ENCODE measurements at regions not wholly inside any gene's neighbourhood (a gene's known extent, or its start where the extent isn't known, plus 50 kb on each side); places are given as distances from the start of the nearest gene placed in this dataset.
"Not testable (repeated sequence)": the region's sequence is repeated elsewhere in the genome, so short reads cannot be mapped to it uniquely, and the experiment has no call there.

DNA sequence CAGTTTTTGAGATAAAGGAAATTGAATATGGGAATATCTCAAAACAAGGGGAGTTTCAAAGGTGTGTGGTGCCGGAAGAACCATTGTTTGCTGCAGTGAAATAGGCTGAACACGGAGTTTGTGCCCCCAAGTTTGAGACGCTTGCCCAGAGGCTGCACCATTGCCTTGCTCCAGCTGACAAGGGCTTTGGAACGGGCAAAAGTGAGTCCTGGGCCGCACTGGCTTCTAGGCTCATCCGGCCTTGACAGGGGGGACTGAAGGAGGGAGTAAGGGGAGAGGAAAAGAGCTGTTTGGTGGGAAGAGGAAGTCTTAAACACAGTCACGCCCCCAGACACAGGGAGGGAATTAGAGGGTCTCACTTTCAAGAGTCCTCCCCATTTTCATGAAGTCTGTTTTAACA is 269.9 kb downstream of the FAM43A start:
- no peak overlapping the region for H3K27ac ChIP-seq (ENCODE audit: low read depth, low read length)
- no peaks in the 10 kb centered on the region for H3K27me3 ChIP-seq (ENCODE audit: control insufficient read depth in 1 of 2, insufficient read depth in 2 of 2, low read length in 2 of 2)
- H3K9me3 ChIP-seq (ENCODE audit: control insufficient read depth in 1 of 2, low read length in 2 of 2): no peaks in the 10 kb centered on the region
- H3K36me3 ChIP-seq (ENCODE audit: control insufficient read depth in 1 of 2, insufficient read depth in 2 of 2, low read length in 2 of 2): no peaks in the 10 kb centered on the region
- H3K9ac ChIP-seq (ENCODE audit: low read depth in 1 of 2, low read length in 2 of 2): no peak overlapping the region
- peaks cover 6 to 9% of the 10 kb centered on the region in 2 donors for H3K4me1 ChIP-seq (ENCODE audit: control insufficient read depth in 1 of 2, insufficient read depth in 2 of 2, low read length in 2 of 2)
- H3K4me3 ChIP-seq (ENCODE audit: low read depth in 1 of 2, low read length in 2 of 2): no peak overlapping the region

- Histone ChIP-seq H3K4me1 (ENCODE audit: control insufficient read depth in 1 of 2, insufficient read depth in 2 of 2, low read length in 2 of 2) (peaks cover 6 to 9% of the 10 kb centered on the region in 2 donors), H3K27me3 (ENCODE audit: control insufficient read depth in 1 of 2, insufficient read depth in 2 of 2, low read length in 2 of 2) (no peaks in the 10 kb centered on the region), H3K4me3 (ENCODE audit: low read depth in 1 of 2, low read length in 2 of 2) (no peak overlapping the region), H3K9ac (ENCODE audit: low read depth in 1 of 2, low read length in 2 of 2) (no peak overlapping the region), H3K36me3 (ENCODE audit: control insufficient read depth in 1 of 2, insufficient read depth in 2 of 2, low read length in 2 of 2) (no peaks in the 10 kb centered on the region), H3K27ac (ENCODE audit: low read depth, low read length) (no peak overlapping the region), H3K9me3 (ENCODE audit: control insufficient read depth in 1 of 2, low read length in 2 of 2) (no peaks in the 10 kb centered on the region)
Observed at GRCh38 chr3:194955979-194956696, 270.5 kb downstream of the FAM43A start.

- Histone ChIP-seq H3K36me3 (ENCODE audit: control insufficient read depth in 1 of 2, insufficient read depth in 2 of 2, low read length in 2 of 2) (no peaks in the 10 kb centered on the region), H3K9me3 (ENCODE audit: control insufficient read depth in 1 of 2, low read length in 2 of 2) (no peaks in the 10 kb centered on the region), H3K4me1 (ENCODE audit: control insufficient read depth in 1 of 2, insufficient read depth in 2 of 2, low read length in 2 of 2) (peaks cover 6 to 9% of the 10 kb centered on the region in 2 donors), H3K4me3 (ENCODE audit: low read depth in 1 of 2, low read length in 2 of 2) (no peak overlapping the region), H3K27ac (ENCODE audit: low read depth, low read length) (no peak overlapping the region), H3K9ac (ENCODE audit: low read depth in 1 of 2, low read length in 2 of 2) (no peak overlapping the region), H3K27me3 (ENCODE audit: control insufficient read depth in 1 of 2, insufficient read depth in 2 of 2, low read length in 2 of 2) (no peaks in the 10 kb centered on the region)
Observed at GRCh38 chr3:194956697-194957396, 271.2 kb downstream of the FAM43A start.

DNA sequence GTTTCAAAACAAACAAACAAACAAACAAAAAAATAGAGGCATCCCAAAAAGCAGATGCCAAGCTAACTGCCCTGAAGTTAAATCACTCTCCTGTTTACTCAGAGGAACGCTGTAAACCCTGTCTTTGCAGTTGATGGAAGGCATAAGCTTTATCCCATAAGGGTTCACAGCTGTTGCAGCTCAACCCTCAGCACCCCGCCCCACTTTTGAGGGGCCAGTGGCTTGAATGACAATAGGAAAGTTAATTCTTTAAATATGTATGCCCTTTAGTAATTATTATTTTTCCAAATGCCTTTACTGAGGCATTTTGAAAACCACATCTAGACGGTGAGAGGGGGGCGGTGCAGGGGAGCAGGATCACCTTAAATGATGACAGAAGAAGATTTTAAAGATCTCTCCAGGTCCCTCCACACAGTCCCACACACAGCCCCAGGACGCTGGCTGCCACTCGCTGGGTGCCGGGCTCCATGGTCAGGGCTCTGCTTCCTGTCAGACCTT is 272.1 kb downstream of the FAM43A start:
- H3K27ac ChIP-seq (ENCODE audit: low read depth, low read length): no peak overlapping the region
- H3K9me3 ChIP-seq (ENCODE audit: control insufficient read depth in 1 of 2, low read length in 2 of 2): no peaks in the 10 kb centered on the region

DNA sequence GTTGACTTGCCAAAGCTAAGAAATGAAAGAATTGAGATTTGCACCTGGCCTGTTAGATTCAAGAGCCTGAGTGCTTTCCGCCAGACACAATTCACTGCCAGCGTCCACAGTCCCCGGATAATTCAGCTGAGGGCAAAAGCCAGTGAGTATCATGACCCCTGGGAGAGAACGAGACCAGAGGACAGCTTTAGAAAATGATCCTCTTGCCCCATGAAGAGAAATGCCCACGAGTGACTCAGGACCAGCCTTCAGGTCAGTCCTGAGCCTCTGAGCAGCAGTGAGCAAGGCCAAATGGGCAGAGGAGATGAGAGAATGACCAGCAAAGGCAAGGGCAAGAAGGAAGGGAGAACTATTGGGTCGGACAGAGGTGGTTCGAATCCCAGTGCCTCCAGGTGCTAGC is 273.5 kb downstream of the FAM43A start:
- no peaks in the 10 kb centered on the region for H3K4me1 ChIP-seq (ENCODE audit: control insufficient read depth in 1 of 2, insufficient read depth in 2 of 2, low read length in 2 of 2)
- no peak overlapping the region for H3K9ac ChIP-seq (ENCODE audit: low read depth in 1 of 2, low read length in 2 of 2)
- no peaks in the 10 kb centered on the region for H3K36me3 ChIP-seq (ENCODE audit: control insufficient read depth in 1 of 2, insufficient read depth in 2 of 2, low read length in 2 of 2)
- no peaks in the 10 kb centered on the region for H3K9me3 ChIP-seq (ENCODE audit: control insufficient read depth in 1 of 2, low read length in 2 of 2)
- H3K4me3 ChIP-seq (ENCODE audit: low read depth in 1 of 2, low read length in 2 of 2): no peak overlapping the region
- H3K27me3 ChIP-seq (ENCODE audit: control insufficient read depth in 1 of 2, insufficient read depth in 2 of 2, low read length in 2 of 2): no peaks in the 10 kb centered on the region
- H3K27ac ChIP-seq (ENCODE audit: low read depth, low read length): no peak overlapping the region

More for the DNA sequence above, 272.1 kb downstream of the FAM43A start:
- Histone ChIP-seq H3K27me3 (ENCODE audit: control insufficient read depth in 1 of 2, insufficient read depth in 2 of 2, low read length in 2 of 2) (no peaks in the 10 kb centered on the region), H3K4me1 (ENCODE audit: control insufficient read depth in 1 of 2, insufficient read depth in 2 of 2, low read length in 2 of 2) (peaks cover under 1 to 2% of the 10 kb centered on the region in 2 donors), H3K36me3 (ENCODE audit: control insufficient read depth in 1 of 2, insufficient read depth in 2 of 2, low read length in 2 of 2) (no peaks in the 10 kb centered on the region), H3K4me3 (ENCODE audit: low read depth in 1 of 2, low read length in 2 of 2) (no peak overlapping the region), H3K9ac (ENCODE audit: low read depth in 1 of 2, low read length in 2 of 2) (no peak overlapping the region)

- H3K36me3 ChIP-seq (ENCODE audit: control insufficient read depth in 1 of 2, insufficient read depth in 2 of 2, low read length in 2 of 2); H3K27ac ChIP-seq (ENCODE audit: low read depth, low read length); H3K9me3 ChIP-seq (ENCODE audit: control insufficient read depth in 1 of 2, low read length in 2 of 2); H3K27me3 ChIP-seq (ENCODE audit: control insufficient read depth in 1 of 2, insufficient read depth in 2 of 2, low read length in 2 of 2); H3K9ac ChIP-seq (ENCODE audit: low read depth in 1 of 2, low read length in 2 of 2); H3K4me3 ChIP-seq (ENCODE audit: low read depth in 1 of 2, low read length in 2 of 2); H3K4me1 ChIP-seq (ENCODE audit: control insufficient read depth in 1 of 2, insufficient read depth in 2 of 2, low read length in 2 of 2): not testable (repeated sequence)
Observed at GRCh38 chr3:194959666-194960065, 274.0 kb downstream of the FAM43A start.

GRCh38 chr3:194960446-194961032 is 274.9 kb downstream of the FAM43A start:
- Histone ChIP-seq H3K27ac (ENCODE audit: low read depth, low read length) (no peak overlapping the region), H3K36me3 (ENCODE audit: control insufficient read depth in 1 of 2, insufficient read depth in 2 of 2, low read length in 2 of 2) (no peaks in the 10 kb centered on the region), H3K9ac (ENCODE audit: low read depth in 1 of 2, low read length in 2 of 2) (no peak overlapping the region), H3K9me3 (ENCODE audit: control insufficient read depth in 1 of 2, low read length in 2 of 2) (no peaks in the 10 kb centered on the region), H3K4me1 (ENCODE audit: control insufficient read depth in 1 of 2, insufficient read depth in 2 of 2, low read length in 2 of 2) (no peaks in the 10 kb centered on the region), H3K4me3 (ENCODE audit: low read depth in 1 of 2, low read length in 2 of 2) (no peak overlapping the region), H3K27me3 (ENCODE audit: control insufficient read depth in 1 of 2, insufficient read depth in 2 of 2, low read length in 2 of 2) (no peaks in the 10 kb centered on the region)

DNA sequence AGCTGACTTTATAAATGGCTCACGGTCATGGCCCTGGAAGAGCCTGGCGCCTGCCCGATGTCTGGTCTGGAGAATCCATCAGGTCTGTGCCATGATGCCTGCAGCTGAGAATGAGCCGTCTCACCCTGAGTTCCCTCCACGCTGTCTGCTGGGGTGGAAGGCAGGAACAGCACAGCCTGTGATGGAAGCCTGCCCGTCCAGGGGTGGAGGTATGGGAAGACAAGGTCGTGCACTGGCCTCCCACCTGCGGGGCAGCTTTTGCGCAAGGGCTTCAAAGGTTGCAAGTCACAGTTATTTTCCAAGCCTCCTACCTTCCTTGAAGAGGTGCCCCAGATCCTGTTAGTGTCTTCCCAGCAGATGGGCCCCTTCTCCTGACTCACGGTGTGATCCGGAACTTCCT is 275.5 kb downstream of the FAM43A start:
- no peaks in the 10 kb centered on the region for H3K4me1 ChIP-seq (ENCODE audit: control insufficient read depth in 1 of 2, insufficient read depth in 2 of 2, low read length in 2 of 2)
- no peak overlapping the region for H3K27ac ChIP-seq (ENCODE audit: low read depth, low read length)
- H3K4me3 ChIP-seq (ENCODE audit: low read depth in 1 of 2, low read length in 2 of 2): no peak overlapping the region
- H3K27me3 ChIP-seq (ENCODE audit: control insufficient read depth in 1 of 2, insufficient read depth in 2 of 2, low read length in 2 of 2): no peaks in the 10 kb centered on the region
- no peak overlapping the region for H3K9ac ChIP-seq (ENCODE audit: low read depth in 1 of 2, low read length in 2 of 2)
- no peaks in the 10 kb centered on the region for H3K9me3 ChIP-seq (ENCODE audit: control insufficient read depth in 1 of 2, low read length in 2 of 2)
- no peaks in the 10 kb centered on the region for H3K36me3 ChIP-seq (ENCODE audit: control insufficient read depth in 1 of 2, insufficient read depth in 2 of 2, low read length in 2 of 2)

DNA sequence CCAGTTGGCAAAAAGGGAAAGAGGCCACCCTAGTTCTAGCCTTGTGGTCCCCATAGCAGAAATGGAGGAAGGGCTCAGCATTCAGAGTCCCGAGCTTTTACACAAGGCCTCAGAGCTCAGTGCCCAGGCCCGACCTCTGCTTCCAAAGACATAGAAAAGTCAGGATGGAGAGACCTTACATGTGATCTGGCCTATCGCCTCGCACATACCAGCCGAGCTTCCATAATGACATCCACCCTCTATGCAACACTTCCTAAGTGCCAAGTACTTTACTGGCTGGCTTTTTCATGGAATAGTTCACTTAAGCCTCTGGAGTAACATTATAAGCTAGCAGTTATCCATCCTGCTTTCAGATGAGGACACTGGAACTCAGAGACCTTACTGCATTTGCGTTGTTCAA is 275.9 kb downstream of the FAM43A start:
- no peak overlapping the region for H3K27ac ChIP-seq (ENCODE audit: low read depth, low read length)
- no peaks in the 10 kb centered on the region for H3K9me3 ChIP-seq (ENCODE audit: control insufficient read depth in 1 of 2, low read length in 2 of 2)
- H3K4me1 ChIP-seq (ENCODE audit: control insufficient read depth in 1 of 2, insufficient read depth in 2 of 2, low read length in 2 of 2): no peaks in the 10 kb centered on the region
- no peak overlapping the region for H3K4me3 ChIP-seq (ENCODE audit: low read depth in 1 of 2, low read length in 2 of 2)
- no peaks in the 10 kb centered on the region for H3K27me3 ChIP-seq (ENCODE audit: control insufficient read depth in 1 of 2, insufficient read depth in 2 of 2, low read length in 2 of 2)
- H3K36me3 ChIP-seq (ENCODE audit: control insufficient read depth in 1 of 2, insufficient read depth in 2 of 2, low read length in 2 of 2): no peaks in the 10 kb centered on the region
- no peak overlapping the region for H3K9ac ChIP-seq (ENCODE audit: low read depth in 1 of 2, low read length in 2 of 2)

DNA sequence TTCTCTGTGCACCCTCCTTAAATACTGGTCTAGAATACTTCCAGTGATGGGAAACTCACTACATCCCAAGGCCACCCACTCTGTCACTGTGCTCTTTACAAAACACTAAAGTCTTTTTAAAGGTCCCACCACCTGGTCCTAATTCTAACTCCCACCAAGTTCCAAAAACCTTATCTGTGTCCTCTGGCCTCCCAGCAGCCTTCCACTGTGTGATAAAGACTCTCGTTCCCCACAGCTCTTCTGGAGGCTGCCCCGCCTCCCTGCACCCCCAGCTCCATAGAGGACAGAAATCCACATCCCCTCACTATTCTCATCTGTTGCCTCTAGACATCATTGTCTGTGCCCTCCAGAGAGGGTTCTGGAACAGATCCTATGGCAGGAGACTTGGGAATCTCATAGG is 276.4 kb downstream of the FAM43A start:
- Histone ChIP-seq H3K27me3 (ENCODE audit: control insufficient read depth in 1 of 2, insufficient read depth in 2 of 2, low read length in 2 of 2) (no peaks in the 10 kb centered on the region), H3K27ac (ENCODE audit: low read depth, low read length) (no peak overlapping the region), H3K36me3 (ENCODE audit: control insufficient read depth in 1 of 2, insufficient read depth in 2 of 2, low read length in 2 of 2) (no peaks in the 10 kb centered on the region), H3K9ac (ENCODE audit: low read depth in 1 of 2, low read length in 2 of 2) (no peak overlapping the region), H3K9me3 (ENCODE audit: control insufficient read depth in 1 of 2, low read length in 2 of 2) (no peaks in the 10 kb centered on the region), H3K4me3 (ENCODE audit: low read depth in 1 of 2, low read length in 2 of 2) (no peak overlapping the region), H3K4me1 (ENCODE audit: control insufficient read depth in 1 of 2, insufficient read depth in 2 of 2, low read length in 2 of 2) (no peaks in the 10 kb centered on the region)
